ENCODE measurements at regions not wholly inside any gene's neighbourhood (a gene's known extent, or its start where the extent isn't known, plus 50 kb on each side); places are given as distances from the start of the nearest gene placed in this dataset.

DNA sequence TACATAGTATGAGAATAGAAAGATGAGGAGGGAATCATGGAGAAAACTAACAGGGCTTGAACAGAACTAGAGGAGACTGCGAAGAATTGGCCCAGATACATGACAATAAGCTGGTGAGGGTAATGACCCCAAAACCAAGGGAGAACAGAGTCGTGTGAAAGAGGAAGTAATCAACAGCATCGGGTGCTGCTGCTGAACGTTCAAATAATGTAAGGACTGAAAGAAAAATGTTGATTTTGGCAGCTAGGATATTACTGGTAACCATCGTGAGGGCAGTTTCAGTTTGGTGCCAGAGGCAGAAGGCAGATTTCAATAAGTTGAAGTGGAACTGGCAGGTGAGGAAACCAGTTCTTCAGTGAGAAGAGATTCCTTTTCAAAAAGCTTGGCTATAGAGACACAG lies 66.8 kb upstream of the SMC2 start:
- no peak for DNase-seq (ENCODE audit: low read depth)

DNA sequence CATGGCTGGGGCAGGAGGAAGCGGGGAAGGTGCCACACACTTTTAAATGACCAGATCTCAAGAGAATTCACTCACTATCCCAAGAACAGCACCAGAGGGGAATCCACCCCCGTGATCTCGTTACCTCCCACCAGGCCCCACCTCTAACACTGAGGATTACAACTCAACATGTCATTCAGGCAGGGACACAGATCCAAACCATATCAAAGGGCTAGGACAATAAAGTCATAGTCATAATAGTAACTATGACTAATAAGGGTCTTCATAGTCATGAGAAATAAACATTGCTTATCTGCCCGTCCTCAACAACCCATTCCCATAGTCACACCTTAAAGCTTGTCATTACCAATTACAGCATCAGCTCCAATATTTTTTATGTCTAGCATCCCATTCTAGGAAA lies 65.3 kb upstream of the SMC2 start:
- DNase-seq (ENCODE audit: low read depth), result no peak

All from RPMI7951 (cell line).